HL-60 (cell line): ENCODE measurements at regions not wholly inside any gene's neighbourhood (a gene's known extent, or its start where the extent isn't known, plus 50 kb on each side); places are given as distances from the start of the nearest gene placed in this dataset.

Experiments
- DNase-seq, 2 experiments: peaks; one replicate each; pipeline ENCODE4 v3.0.0-alpha.2; 2010 to 2020; ENCODE audit warnings: low read depth in 1 of 2, low spot score in 1 of 2
- H3K27ac ChIP-seq: fragments of 250-450 bp; sonication (Bioruptor Pico); replicated peaks from 2 replicates; pipeline ENCODE4 v1.5.1; 2020; ENCODE audit warnings: mild to moderate bottlenecking, moderate library complexity
- H3K27me3 ChIP-seq: fragments of 250-450 bp; sonication (Bioruptor Pico); 2 replicates; pipeline ENCODE4 v1.5.1; 2021; ENCODE audit warnings: mild to moderate bottlenecking, moderate library complexity; ENCODE audit not compliant: insufficient read depth, poor library complexity, severe bottlenecking
- H3K4me3 ChIP-seq: replicated peaks from 2 replicates; pipeline ENCODE4 v1.5.1; 2011; ENCODE audit warnings: mild to moderate bottlenecking, control low read depth, low read length; ENCODE audit not compliant: insufficient read depth
- GABPA ChIP-seq: IDR thresholded peaks from 2 replicates; pipeline ENCODE4 v1.6.1; 2012; ENCODE audit warnings: low read depth
- POLR2AphosphoS5 ChIP-seq: IDR thresholded peaks from 2 replicates; pipeline ENCODE4 v1.6.1; 2012; ENCODE audit warnings: low read depth
- SPI1 ChIP-seq: IDR thresholded peaks from 2 replicates; pipeline ENCODE4 v1.6.1; 2012; ENCODE audit warnings: low read depth, mild to moderate bottlenecking, borderline replicate concordance
- TF ChIP-seq, protein P1 (sequence below): IDR thresholded peaks from one replicate; pipeline ENCODE4 v1.5.1; 2011; ENCODE audit warnings: low read length, control low read depth, inconsistent platforms; ENCODE audit not compliant: insufficient read depth
- TF ChIP-seq, protein P2 (sequence below): IDR thresholded peaks from 2 replicates; pipeline ENCODE4 v1.6.1; 2012; ENCODE audit warnings: low read depth; ENCODE audit not compliant: insufficient replicate concordance

DNA sequence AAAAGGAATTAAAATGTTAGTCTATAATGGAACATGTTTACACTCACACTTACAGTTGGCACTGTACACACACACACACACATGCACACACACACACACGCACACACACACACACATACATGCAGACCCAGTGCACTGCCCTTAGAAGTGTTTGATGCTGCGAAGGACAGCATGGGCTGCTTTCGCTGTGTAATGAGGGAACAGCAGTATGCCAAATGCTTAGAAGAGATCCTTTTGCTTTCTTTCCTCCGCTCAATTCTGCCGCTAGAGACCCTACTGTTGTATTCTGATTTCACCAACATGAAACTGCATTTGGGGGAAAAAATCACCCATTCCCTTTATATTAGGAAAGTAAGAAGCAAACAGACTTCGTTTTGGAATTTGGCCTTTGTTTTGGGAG is 217.9 kb downstream of the ENGASE start:
- DNase-seq, result no peak
- Histone ChIP-seq H3K27ac (no peak overlapping the region), H3K27me3 (no peaks in the 10 kb centered on the region), H3K4me3 (no peak overlapping the region)
- TF ChIP-seq, protein P1, sequence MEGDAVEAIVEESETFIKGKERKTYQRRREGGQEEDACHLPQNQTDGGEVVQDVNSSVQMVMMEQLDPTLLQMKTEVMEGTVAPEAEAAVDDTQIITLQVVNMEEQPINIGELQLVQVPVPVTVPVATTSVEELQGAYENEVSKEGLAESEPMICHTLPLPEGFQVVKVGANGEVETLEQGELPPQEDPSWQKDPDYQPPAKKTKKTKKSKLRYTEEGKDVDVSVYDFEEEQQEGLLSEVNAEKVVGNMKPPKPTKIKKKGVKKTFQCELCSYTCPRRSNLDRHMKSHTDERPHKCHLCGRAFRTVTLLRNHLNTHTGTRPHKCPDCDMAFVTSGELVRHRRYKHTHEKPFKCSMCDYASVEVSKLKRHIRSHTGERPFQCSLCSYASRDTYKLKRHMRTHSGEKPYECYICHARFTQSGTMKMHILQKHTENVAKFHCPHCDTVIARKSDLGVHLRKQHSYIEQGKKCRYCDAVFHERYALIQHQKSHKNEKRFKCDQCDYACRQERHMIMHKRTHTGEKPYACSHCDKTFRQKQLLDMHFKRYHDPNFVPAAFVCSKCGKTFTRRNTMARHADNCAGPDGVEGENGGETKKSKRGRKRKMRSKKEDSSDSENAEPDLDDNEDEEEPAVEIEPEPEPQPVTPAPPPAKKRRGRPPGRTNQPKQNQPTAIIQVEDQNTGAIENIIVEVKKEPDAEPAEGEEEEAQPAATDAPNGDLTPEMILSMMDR, result no peak
- TF ChIP-seq GABPA, result no peak
- no peak for TF ChIP-seq SPI1
- no peak for TF ChIP-seq POLR2AphosphoS5
- TF ChIP-seq, protein P2, sequence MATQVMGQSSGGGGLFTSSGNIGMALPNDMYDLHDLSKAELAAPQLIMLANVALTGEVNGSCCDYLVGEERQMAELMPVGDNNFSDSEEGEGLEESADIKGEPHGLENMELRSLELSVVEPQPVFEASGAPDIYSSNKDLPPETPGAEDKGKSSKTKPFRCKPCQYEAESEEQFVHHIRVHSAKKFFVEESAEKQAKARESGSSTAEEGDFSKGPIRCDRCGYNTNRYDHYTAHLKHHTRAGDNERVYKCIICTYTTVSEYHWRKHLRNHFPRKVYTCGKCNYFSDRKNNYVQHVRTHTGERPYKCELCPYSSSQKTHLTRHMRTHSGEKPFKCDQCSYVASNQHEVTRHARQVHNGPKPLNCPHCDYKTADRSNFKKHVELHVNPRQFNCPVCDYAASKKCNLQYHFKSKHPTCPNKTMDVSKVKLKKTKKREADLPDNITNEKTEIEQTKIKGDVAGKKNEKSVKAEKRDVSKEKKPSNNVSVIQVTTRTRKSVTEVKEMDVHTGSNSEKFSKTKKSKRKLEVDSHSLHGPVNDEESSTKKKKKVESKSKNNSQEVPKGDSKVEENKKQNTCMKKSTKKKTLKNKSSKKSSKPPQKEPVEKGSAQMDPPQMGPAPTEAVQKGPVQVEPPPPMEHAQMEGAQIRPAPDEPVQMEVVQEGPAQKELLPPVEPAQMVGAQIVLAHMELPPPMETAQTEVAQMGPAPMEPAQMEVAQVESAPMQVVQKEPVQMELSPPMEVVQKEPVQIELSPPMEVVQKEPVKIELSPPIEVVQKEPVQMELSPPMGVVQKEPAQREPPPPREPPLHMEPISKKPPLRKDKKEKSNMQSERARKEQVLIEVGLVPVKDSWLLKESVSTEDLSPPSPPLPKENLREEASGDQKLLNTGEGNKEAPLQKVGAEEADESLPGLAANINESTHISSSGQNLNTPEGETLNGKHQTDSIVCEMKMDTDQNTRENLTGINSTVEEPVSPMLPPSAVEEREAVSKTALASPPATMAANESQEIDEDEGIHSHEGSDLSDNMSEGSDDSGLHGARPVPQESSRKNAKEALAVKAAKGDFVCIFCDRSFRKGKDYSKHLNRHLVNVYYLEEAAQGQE, result no peak

DNA sequence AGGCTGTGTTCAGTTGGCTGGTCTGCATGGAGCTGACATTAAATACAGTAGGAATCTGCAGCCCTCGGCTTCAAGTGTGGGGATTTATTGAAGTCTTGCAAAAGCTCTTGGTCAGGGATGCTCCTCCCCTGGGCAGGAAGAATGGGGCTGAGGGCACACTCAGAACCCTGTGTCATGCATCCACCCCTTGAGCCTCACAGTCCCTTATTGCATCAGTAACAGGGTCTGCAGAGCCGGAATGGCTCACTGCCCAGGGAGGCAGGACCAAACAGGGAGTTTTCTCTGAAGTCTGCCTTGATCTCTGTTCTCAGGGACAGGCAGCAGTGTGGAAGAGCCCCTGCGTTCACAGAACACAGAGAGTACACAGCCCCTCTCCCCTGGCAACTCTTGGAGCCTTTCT is 216.8 kb downstream of the ENGASE start:
- no peaks in the 10 kb centered on the region for H3K27me3 ChIP-seq
- no peak for TF ChIP-seq SPI1
- TF ChIP-seq POLR2AphosphoS5, result no peak
- TF ChIP-seq, protein P1, result no peak
- TF ChIP-seq, protein P2, result no peak
- no peak for TF ChIP-seq GABPA
- H3K27ac ChIP-seq, result no peak overlapping the region
- DNase-seq, result no peak
- no peak overlapping the region for H3K4me3 ChIP-seq

DNA sequence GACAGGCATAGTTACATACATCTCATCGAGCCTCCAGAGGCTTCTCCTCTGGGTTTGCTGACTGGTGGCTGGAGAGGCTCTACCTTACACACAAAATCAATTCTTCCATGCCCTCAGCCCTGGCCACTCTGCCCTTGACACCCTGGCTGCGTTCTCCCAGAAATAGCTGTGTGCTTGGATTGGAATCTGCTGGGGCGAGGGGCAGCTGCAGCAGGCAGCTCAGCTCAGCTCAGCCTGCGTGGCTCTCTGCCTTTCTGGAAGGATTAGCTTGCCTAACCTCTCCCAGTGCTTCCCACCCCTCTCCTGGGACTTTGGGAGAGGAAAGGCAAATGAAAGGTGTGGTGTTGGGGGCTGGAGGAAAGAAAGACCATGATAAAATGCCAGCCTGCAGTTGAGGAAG is 216.1 kb downstream of the ENGASE start:
- no peak overlapping the region for H3K27ac ChIP-seq
- H3K27me3 ChIP-seq, result no peaks in the 10 kb centered on the region
- no peak overlapping the region for H3K4me3 ChIP-seq
- TF ChIP-seq SPI1 (no peak), GABPA (no peak), POLR2AphosphoS5 (no peak)
- TF ChIP-seq, protein P2, result no peak
- TF ChIP-seq, protein P1, result no peak
- DNase-seq, result no peak
